ENCODE measurements at regions not wholly inside any gene's neighbourhood (a gene's known extent, or its start where the extent isn't known, plus 50 kb on each side); places are given as distances from the start of the nearest gene placed in this dataset.

- no peak for DNase-seq
These were observed 281.8 kb upstream of the CXCR4 start for GRCh38 chr2:136399667-136400289.

DNA sequence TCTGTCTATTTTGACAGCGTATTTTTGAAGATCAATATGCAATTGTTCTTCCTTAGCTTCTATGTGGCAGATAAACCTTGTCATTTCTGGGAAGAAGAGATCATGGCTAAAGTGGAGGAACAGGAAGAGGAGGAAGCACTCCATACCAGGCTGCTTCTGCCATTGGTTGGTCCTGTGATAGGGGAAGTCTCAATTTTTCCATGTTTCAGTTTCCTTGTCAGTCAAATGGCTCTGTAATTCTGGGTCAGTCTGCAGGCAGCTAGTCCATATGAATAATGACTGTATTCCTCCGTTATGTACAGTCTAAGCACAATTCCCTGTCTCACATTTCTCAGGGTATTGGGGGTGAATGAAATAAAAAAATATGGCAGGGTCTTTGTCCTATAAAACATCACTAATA is 277.6 kb upstream of the CXCR4 start:
- DNase-seq, result no peak

- no peak for DNase-seq
These were observed 276.4 kb upstream of the CXCR4 start for GRCh38 chr2:136394136-136395060.

- DNase-seq, result no peak
These were observed 275.6 kb upstream of the CXCR4 start for GRCh38 chr2:136393514-136393913.

GRCh38 chr2:136392897-136393505 is 275.1 kb upstream of the CXCR4 start:
- no peak for DNase-seq

DNA sequence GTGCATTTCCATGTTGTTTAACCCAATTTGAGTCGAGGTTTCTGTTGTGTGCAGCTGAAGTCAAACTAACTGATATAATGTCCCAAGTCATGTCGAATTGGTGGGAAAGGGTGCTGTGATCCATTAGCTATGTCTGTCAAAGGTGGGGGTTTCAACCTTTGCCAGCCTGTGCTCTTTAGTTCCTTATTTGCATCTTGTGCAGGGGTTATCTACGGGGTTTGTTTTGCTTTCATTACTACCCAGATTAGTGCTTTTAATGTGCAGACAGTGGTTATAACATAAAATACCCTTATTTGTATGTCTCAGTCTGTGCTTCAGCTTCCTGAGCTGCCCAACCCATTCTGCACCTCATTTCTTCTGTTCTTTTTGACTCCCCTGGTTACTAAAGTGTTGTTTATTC is 271.9 kb upstream of the CXCR4 start:
- DNase-seq, result no peak

GRCh38 chr2:136386046-136386445 is 268.1 kb upstream of the CXCR4 start:
- no peak for DNase-seq

GRCh38 chr2:136384531-136385303 is 266.8 kb upstream of the CXCR4 start:
- peak; percentile 87 for DNase-seq

GRCh38 chr2:136383167-136383566 is 265.2 kb upstream of the CXCR4 start:
- DNase-seq, result no peak

DNA sequence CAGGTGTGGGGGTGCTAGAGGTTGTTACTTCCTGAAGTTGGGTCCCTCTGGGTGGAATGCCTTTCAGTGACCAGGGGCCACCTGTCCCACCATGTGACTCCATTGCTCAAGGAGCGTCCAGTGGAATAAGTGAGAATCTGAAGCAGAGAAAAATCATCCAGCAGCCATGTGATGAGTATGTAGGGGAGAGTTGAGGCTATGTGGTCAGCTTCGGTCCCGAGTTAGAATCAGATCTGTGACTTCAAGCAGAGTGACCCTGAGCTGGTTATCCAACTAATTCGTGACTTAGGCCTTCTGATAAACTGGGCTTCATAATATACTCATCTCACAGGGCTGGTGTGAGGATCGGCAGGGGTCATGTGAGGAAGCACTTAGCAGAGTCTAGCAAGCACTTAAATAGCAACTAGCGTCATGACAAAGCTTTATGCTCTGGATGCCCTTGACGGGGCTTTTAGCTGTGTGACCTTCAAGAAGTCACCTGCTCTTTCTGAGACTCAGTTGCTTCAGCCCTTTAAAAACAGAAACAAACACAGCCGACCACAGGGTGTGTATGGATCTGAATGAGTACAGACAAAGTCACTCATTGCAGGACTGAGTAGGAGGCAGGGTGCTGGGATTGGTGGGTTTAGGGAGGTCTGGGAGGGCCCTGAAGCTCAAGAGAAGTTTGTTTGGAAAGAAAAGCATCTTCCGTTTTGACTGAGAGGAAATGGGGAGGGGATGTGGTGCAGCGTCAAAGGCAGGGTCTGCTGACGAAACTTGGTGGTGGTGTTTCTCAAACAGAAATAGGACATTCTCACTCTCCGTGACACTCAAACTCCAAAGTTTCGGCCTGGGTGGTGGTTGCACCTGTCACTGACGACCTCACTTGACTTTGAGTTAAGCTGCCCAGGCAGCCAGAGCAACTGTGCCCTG is 264.0 kb upstream of the CXCR4 start:
- no peak for DNase-seq

GRCh38 chr2:136381245-136381644 is 263.3 kb upstream of the CXCR4 start:
- no peak for DNase-seq

- DNase-seq, result peak; percentile 56
These were observed 261.0 kb upstream of the CXCR4 start for GRCh38 chr2:136378712-136379595.

GRCh38 chr2:136377423-136378382 is 259.8 kb upstream of the CXCR4 start:
- DNase-seq, result no peak

DNA sequence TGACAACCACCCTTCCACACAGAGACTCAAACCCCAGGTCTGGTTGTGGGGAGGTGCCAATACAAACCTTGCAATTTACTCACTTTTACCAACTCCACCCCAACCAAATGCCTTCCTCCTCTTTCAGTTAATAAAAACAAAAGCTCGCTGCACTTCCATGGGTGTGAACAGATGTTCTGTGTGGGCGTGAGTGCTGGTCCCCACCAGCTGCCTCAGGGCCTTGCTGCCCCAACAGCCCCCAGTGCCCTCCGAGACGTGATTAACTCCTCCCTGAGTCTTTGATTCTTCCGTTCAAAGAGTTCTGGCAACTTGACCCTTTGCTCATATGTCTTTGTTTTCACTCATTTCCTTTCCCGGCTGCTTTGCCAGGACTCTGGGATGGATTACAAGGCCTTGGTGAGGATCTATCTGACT is 258.9 kb upstream of the CXCR4 start:
- DNase-seq, result no peak

- no peak for DNase-seq
These were observed 258.3 kb upstream of the CXCR4 start for GRCh38 chr2:136376211-136376610.

DNA sequence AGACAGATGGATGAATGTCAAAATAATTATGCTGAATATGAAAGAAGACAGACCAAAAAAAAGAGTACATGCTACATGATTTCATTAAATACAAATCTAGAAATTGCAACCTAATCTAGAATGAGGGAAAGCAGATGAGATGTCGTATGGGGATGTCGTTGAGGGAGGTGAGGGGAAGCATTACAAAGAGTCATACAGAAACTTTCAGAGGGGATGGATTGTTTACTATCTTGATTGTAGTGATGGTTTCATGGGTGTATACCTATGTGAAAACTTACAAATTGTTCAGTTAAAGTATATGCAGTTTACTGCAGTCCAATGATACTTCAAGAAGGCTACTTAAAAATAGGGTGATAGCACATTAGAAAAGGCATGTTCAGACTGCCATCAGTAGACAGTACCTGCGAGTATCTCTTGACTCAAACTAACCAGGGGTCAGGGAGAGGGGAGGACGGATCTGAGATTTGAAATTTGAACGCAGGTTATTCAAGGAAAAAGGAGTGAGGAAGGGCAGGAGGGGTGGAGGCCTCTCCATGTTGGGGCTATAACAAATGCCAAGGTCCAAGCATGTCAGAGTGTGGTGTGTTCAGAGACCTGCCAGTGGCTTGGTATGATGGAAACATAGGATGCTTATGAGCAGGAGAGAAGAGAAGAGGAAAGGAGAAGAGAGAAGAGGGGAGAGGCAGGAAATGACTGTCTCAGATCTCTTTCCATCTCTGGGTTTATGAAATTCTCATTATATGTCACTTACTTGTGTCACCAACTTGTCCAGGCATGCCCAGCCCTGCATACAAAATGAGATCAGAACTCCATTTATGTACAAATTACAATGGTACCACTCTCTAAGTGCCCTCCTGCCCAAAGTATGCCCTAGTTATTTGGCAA is 257.3 kb upstream of the CXCR4 start:
- no peak for DNase-seq

DNA sequence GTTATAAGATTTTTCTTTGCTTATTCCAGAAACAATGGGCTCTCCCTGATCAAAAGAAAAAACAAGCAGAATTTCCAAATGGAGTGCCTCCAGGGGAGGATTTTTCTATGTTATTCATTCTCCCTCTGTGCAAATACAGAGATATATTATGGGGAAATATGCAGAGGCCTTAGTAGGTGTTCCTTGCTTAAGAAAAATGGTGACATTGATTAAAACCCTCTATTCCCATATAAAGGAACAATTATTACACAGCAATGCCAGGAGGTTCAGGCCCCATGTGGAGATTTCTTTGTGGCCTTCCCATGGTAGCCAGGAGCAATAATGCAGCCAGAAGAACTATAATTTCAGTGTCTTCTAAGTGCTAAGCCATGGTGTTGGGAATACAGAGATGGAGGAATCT is 255.9 kb upstream of the CXCR4 start:
- no peak for DNase-seq

DNA sequence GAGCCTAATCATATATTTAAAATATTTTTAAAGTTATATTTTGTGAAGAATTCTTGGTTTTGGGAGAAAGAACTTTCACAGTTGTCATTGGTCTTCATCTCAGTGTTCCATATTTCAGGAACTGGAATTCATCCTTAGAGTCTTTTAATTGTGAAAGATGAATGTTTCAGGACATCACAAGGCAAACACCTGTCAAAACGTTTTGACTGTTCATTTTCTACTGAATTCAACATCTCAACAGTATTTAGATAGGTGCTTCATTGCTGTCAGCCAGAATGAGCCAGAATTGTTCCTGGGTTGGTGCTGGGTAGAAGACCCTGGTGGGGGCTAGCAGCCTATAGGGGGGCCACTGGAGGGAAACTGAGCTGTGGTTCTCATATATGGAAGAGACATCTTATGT is 255.1 kb upstream of the CXCR4 start:
- no peak for DNase-seq

DNA sequence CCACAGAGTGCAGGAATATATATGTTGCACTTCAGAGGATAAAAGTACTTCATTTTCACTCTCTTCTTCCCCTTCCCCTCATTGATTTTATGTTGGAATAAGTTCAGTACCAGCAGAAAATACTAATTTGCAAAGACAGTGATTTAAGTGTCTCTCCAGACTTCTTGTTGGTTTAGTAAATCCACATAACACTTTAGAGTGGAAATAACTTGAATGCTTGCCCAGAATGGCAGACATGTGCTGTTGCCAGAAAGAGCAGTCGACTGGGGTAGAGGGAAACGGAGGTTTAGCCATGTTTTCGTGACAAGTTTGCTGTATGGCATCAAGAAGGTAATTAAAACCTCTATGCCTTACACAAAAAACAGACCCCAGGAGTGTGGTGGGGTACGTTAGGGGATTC is 246.0 kb upstream of the CXCR4 start:
- no peak for DNase-seq

Data from NCI-H748 treated with DMSO at 0.1 percent for 48 hours (cell line).